ENCODE measurements at regions not wholly inside any gene's neighbourhood (a gene's known extent, or its start where the extent isn't known, plus 50 kb on each side); places are given as distances from the start of the nearest gene placed in this dataset.

- H3K4me1 ChIP-seq (ENCODE audit: control insufficient read depth, insufficient read depth, low read depth, low read length): no peaks in the 10 kb centered on the region
- H2BK15ac ChIP-seq (ENCODE audit: low read depth, poor library complexity, severe bottlenecking): no peak overlapping the region
- H3K4me2 ChIP-seq (ENCODE audit: low read length, poor library complexity, severe bottlenecking): no peak overlapping the region
- no peak overlapping the region for H2BK120ac ChIP-seq (ENCODE audit: low read depth, low read length)
- no CpG with 5 or more reads among the region's 3 CpGs for WGBS
- H3K14ac ChIP-seq (ENCODE audit: low read length in 2 of 2): no peak overlapping the region
- no peak overlapping the region for H3K23ac ChIP-seq (ENCODE audit: low read length in 2 of 2)
- no peak overlapping the region for H2AFZ ChIP-seq (ENCODE audit: low read depth, low read length)
- no peak overlapping the region for H4K91ac ChIP-seq (ENCODE audit: low read length)
- H3K9me3 ChIP-seq (ENCODE audit: control insufficient read depth, low read length): peaks cover 14% of the 10 kb centered on the region
- no peak overlapping the region for H3K4ac ChIP-seq (ENCODE audit: low read depth in 1 of 2, low read length in 2 of 2)
- H4K8ac ChIP-seq (ENCODE audit: low read length): no peak overlapping the region
- H2BK12ac ChIP-seq (ENCODE audit: low read length in 2 of 2): no peak overlapping the region
- H2AK5ac ChIP-seq (ENCODE audit: low read length, severe bottlenecking): no peak overlapping the region
- H3K4me3 ChIP-seq (ENCODE audit: insufficient read depth in 1 of 2, low read depth in 1 of 2, low read length in 2 of 2): no peak overlapping the region
- H3K27ac ChIP-seq (ENCODE audit: low read length, poor library complexity, severe bottlenecking): no peak overlapping the region
- no peaks in the 10 kb centered on the region for H3K27me3 ChIP-seq (ENCODE audit: control insufficient read depth in 1 of 2, insufficient read depth in 1 of 2, low read length in 2 of 2)
- no peaks in the 10 kb centered on the region for H3K36me3 ChIP-seq (ENCODE audit: control insufficient read depth in 1 of 2, insufficient read depth in 2 of 2, low read depth in 1 of 2, low read length in 2 of 2)
- no peak overlapping the region for H2BK5ac ChIP-seq (ENCODE audit: low read depth, low read length, poor library complexity, severe bottlenecking)
- DNase-seq: no peak
- H3K9ac ChIP-seq (ENCODE audit: low read length): no peak overlapping the region
- H3K18ac ChIP-seq (ENCODE audit: low read depth in 1 of 2, low read length in 2 of 2): no peak overlapping the region
- H3K79me1 ChIP-seq (replicated peaks; ENCODE audit: low read length, poor library complexity, severe bottlenecking): no peaks in the 10 kb centered on the region
These were observed 301.4 kb upstream of the TGFBR2 start for GRCh38 chr3:30305021-30305420.

- Histone ChIP-seq H3K4me2 (ENCODE audit: low read length, poor library complexity, severe bottlenecking) (no peak overlapping the region), H3K14ac (ENCODE audit: low read length in 2 of 2) (no peak overlapping the region), H3K23ac (ENCODE audit: low read length in 2 of 2) (no peak overlapping the region), H2BK12ac (ENCODE audit: low read length in 2 of 2) (no peak overlapping the region), H3K9me3 (ENCODE audit: control insufficient read depth, low read length) (peaks cover 14% of the 10 kb centered on the region), H2BK15ac (ENCODE audit: low read depth, poor library complexity, severe bottlenecking) (peak overlapping the region; percentile 6), H4K8ac (ENCODE audit: low read length) (no peak overlapping the region), H2AK5ac (ENCODE audit: low read length, severe bottlenecking) (no peak overlapping the region), H2BK5ac (ENCODE audit: low read depth, low read length, poor library complexity, severe bottlenecking) (no peak overlapping the region), H3K36me3 (ENCODE audit: control insufficient read depth in 1 of 2, insufficient read depth in 2 of 2, low read depth in 1 of 2, low read length in 2 of 2) (no peaks in the 10 kb centered on the region), H2BK120ac (ENCODE audit: low read depth, low read length) (no peak overlapping the region), H2AFZ (ENCODE audit: low read depth, low read length) (no peak overlapping the region), H4K91ac (ENCODE audit: low read length) (no peak overlapping the region), H3K4ac (ENCODE audit: low read depth in 1 of 2, low read length in 2 of 2) (no peak overlapping the region), H3K18ac (ENCODE audit: low read depth in 1 of 2, low read length in 2 of 2) (no peak overlapping the region), H3K27me3 (ENCODE audit: control insufficient read depth in 1 of 2, insufficient read depth in 1 of 2, low read length in 2 of 2) (no peaks in the 10 kb centered on the region), H3K4me3 (ENCODE audit: insufficient read depth in 1 of 2, low read depth in 1 of 2, low read length in 2 of 2) (no peak overlapping the region), H3K4me1 (ENCODE audit: control insufficient read depth, insufficient read depth, low read depth, low read length) (no peaks in the 10 kb centered on the region), H3K9ac (ENCODE audit: low read length) (no peak overlapping the region), H3K79me1 (replicated peaks; ENCODE audit: low read length, poor library complexity, severe bottlenecking) (no peaks in the 10 kb centered on the region), H3K27ac (ENCODE audit: low read length, poor library complexity, severe bottlenecking) (no peak overlapping the region)
- DNase-seq: no peak
- 100% methylated on average over 2 of the region's 3 CpGs for WGBS
These were observed 299.5 kb upstream of the TGFBR2 start for GRCh38 chr3:30306896-30307295.

GRCh38 chr3:30307372-30307950 lies 298.9 kb upstream of the TGFBR2 start:
- no peaks in the 10 kb centered on the region for H3K79me1 ChIP-seq (replicated peaks; ENCODE audit: low read length, poor library complexity, severe bottlenecking)
- H3K27ac ChIP-seq (ENCODE audit: low read length, poor library complexity, severe bottlenecking): no peak overlapping the region
- H3K14ac ChIP-seq (ENCODE audit: low read length in 2 of 2): no peak overlapping the region
- no peaks in the 10 kb centered on the region for H3K4me1 ChIP-seq (ENCODE audit: control insufficient read depth, insufficient read depth, low read depth, low read length)
- H3K27me3 ChIP-seq (ENCODE audit: control insufficient read depth in 1 of 2, insufficient read depth in 1 of 2, low read length in 2 of 2): no peaks in the 10 kb centered on the region
- H3K4ac ChIP-seq (ENCODE audit: low read depth in 1 of 2, low read length in 2 of 2): no peak overlapping the region
- no peak overlapping the region for H3K18ac ChIP-seq (ENCODE audit: low read depth in 1 of 2, low read length in 2 of 2)
- H2AFZ ChIP-seq (ENCODE audit: low read depth, low read length): no peak overlapping the region
- H3K23ac ChIP-seq (ENCODE audit: low read length in 2 of 2): no peak overlapping the region
- H2BK5ac ChIP-seq (ENCODE audit: low read depth, low read length, poor library complexity, severe bottlenecking): no peak overlapping the region
- H4K8ac ChIP-seq (ENCODE audit: low read length): no peak overlapping the region
- H3K9ac ChIP-seq (ENCODE audit: low read length): peak overlapping the region; percentile 63
- H2AK5ac ChIP-seq (ENCODE audit: low read length, severe bottlenecking): no peak overlapping the region
- H4K91ac ChIP-seq (ENCODE audit: low read length): no peak overlapping the region
- H2BK12ac ChIP-seq (ENCODE audit: low read length in 2 of 2): no peak overlapping the region
- no peak overlapping the region for H3K4me3 ChIP-seq (ENCODE audit: insufficient read depth in 1 of 2, low read depth in 1 of 2, low read length in 2 of 2)
- no peak overlapping the region for H2BK120ac ChIP-seq (ENCODE audit: low read depth, low read length)
- no peak overlapping the region for H2BK15ac ChIP-seq (ENCODE audit: low read depth, poor library complexity, severe bottlenecking)
- H3K4me2 ChIP-seq (ENCODE audit: low read length, poor library complexity, severe bottlenecking): no peak overlapping the region
- peaks cover 14% of the 10 kb centered on the region for H3K9me3 ChIP-seq (ENCODE audit: control insufficient read depth, low read length)
- no peak for DNase-seq
- no peaks in the 10 kb centered on the region for H3K36me3 ChIP-seq (ENCODE audit: control insufficient read depth in 1 of 2, insufficient read depth in 2 of 2, low read depth in 1 of 2, low read length in 2 of 2)

- peaks cover 14% of the 10 kb centered on the region for H3K9me3 ChIP-seq (ENCODE audit: control insufficient read depth, low read length)
- no peak overlapping the region for H3K4me3 ChIP-seq (ENCODE audit: insufficient read depth in 1 of 2, low read depth in 1 of 2, low read length in 2 of 2)
- no peaks in the 10 kb centered on the region for H3K79me1 ChIP-seq (replicated peaks; ENCODE audit: low read length, poor library complexity, severe bottlenecking)
- H3K18ac ChIP-seq (ENCODE audit: low read depth in 1 of 2, low read length in 2 of 2): no peak overlapping the region
- no peak overlapping the region for H3K4me2 ChIP-seq (ENCODE audit: low read length, poor library complexity, severe bottlenecking)
- peak overlapping the region; percentile 73 for H3K9ac ChIP-seq (ENCODE audit: low read length)
- 93% methylated on average over 1 of the region's 1 CpG for WGBS
- no peak overlapping the region for H4K8ac ChIP-seq (ENCODE audit: low read length)
- no peak overlapping the region for H2BK12ac ChIP-seq (ENCODE audit: low read length in 2 of 2)
- no peaks in the 10 kb centered on the region for H3K4me1 ChIP-seq (ENCODE audit: control insufficient read depth, insufficient read depth, low read depth, low read length)
- no peak overlapping the region for H2BK5ac ChIP-seq (ENCODE audit: low read depth, low read length, poor library complexity, severe bottlenecking)
- H2BK120ac ChIP-seq (ENCODE audit: low read depth, low read length): no peak overlapping the region
- no peak overlapping the region for H3K4ac ChIP-seq (ENCODE audit: low read depth in 1 of 2, low read length in 2 of 2)
- H2AFZ ChIP-seq (ENCODE audit: low read depth, low read length): no peak overlapping the region
- no peaks in the 10 kb centered on the region for H3K27me3 ChIP-seq (ENCODE audit: control insufficient read depth in 1 of 2, insufficient read depth in 1 of 2, low read length in 2 of 2)
- no peak overlapping the region for H4K91ac ChIP-seq (ENCODE audit: low read length)
- H2AK5ac ChIP-seq (ENCODE audit: low read length, severe bottlenecking): no peak overlapping the region
- H3K14ac ChIP-seq (ENCODE audit: low read length in 2 of 2): no peak overlapping the region
- no peaks in the 10 kb centered on the region for H3K36me3 ChIP-seq (ENCODE audit: control insufficient read depth in 1 of 2, insufficient read depth in 2 of 2, low read depth in 1 of 2, low read length in 2 of 2)
- no peak overlapping the region for H3K23ac ChIP-seq (ENCODE audit: low read length in 2 of 2)
- no peak overlapping the region for H3K27ac ChIP-seq (ENCODE audit: low read length, poor library complexity, severe bottlenecking)
- peak; percentile 48 for DNase-seq
- H2BK15ac ChIP-seq (ENCODE audit: low read depth, poor library complexity, severe bottlenecking): no peak overlapping the region
These were observed 298.3 kb upstream of the TGFBR2 start for GRCh38 chr3:30308131-30308530.
